ENCODE measurements at regions not wholly inside any gene's neighbourhood (a gene's known extent, or its start where the extent isn't known, plus 50 kb on each side); places are given as distances from the start of the nearest gene placed in this dataset.

DNA sequence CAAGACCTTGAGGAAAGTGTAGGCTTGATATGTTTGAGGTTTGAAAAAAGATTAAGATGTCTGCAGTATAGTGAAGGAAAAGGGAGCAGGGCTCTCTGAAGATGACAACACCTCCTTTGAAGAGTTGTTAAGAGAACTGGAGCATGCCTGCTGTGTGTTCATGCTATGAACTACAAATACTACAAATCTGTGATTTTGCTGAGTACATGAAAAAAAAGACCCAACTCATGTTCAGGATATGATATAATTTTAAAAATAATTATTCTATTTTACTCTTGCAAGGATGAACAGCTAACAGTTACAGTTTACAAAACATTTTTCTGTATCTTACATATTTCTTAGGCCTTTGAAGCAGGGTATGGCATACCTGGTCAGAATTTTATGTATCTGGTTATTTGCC lies 305.4 kb upstream of the CWC22 start:
- TF ChIP-seq, protein P1, sequence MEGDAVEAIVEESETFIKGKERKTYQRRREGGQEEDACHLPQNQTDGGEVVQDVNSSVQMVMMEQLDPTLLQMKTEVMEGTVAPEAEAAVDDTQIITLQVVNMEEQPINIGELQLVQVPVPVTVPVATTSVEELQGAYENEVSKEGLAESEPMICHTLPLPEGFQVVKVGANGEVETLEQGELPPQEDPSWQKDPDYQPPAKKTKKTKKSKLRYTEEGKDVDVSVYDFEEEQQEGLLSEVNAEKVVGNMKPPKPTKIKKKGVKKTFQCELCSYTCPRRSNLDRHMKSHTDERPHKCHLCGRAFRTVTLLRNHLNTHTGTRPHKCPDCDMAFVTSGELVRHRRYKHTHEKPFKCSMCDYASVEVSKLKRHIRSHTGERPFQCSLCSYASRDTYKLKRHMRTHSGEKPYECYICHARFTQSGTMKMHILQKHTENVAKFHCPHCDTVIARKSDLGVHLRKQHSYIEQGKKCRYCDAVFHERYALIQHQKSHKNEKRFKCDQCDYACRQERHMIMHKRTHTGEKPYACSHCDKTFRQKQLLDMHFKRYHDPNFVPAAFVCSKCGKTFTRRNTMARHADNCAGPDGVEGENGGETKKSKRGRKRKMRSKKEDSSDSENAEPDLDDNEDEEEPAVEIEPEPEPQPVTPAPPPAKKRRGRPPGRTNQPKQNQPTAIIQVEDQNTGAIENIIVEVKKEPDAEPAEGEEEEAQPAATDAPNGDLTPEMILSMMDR (IDR thresholded peaks at IDR 0.05; ENCODE audit: insufficient read depth, low read length), result no peak
- TF ChIP-seq POLR2AphosphoS5 (IDR thresholded peaks at IDR 0.05; ENCODE audit: low read depth) (no peak), REST (IDR thresholded peaks at IDR 0.05; ENCODE audit: insufficient replicate concordance, low read depth) (no peak), GABPA (IDR thresholded peaks at IDR 0.05; ENCODE audit: low read depth) (no peak), SPI1 (IDR thresholded peaks at IDR 0.05; ENCODE audit: borderline replicate concordance, low read depth) (no peak)
